ENCODE measurements at regions not wholly inside any gene's neighbourhood (a gene's known extent, or its start where the extent isn't known, plus 50 kb on each side); places are given as distances from the start of the nearest gene placed in this dataset.
A peak's percentile ranks its signal among the peaks of the same experiment; 100 is the strongest.

- Histone ChIP-seq H3K27ac (no peak overlapping the region), H3K27me3 (ENCODE audit: insufficient read depth, low read depth) (no peaks in the 10 kb centered on the region), H3K9me2 (ENCODE audit: insufficient read depth) (no peaks in the 10 kb centered on the region), H3K9me3 (ENCODE audit: insufficient read depth, low read depth) (no peaks in the 10 kb centered on the region; the same call in 1 of the 2 replicates), H2AFZ (no peak overlapping the region), H4K20me1 (ENCODE audit: insufficient read depth) (no peaks in the 10 kb centered on the region), H3F3A (ENCODE audit: insufficient read depth, low read depth) (no peaks in the 10 kb centered on the region), H3K36me3 (ENCODE audit: low read depth) (no peaks in the 10 kb centered on the region), H3K4me3 (no peak overlapping the region), H3K4me1 (replicated peaks; ENCODE audit: insufficient read depth) (no peaks in the 10 kb centered on the region), H3K79me2 (ENCODE audit: low read depth) (no peaks in the 10 kb centered on the region), H3K4me2 (no peak overlapping the region)
- DNase-seq, result no peak
- no peak for TF ChIP-seq EZH2 (IDR thresholded peaks at IDR 0.05; ENCODE audit: low read depth)
- no peak for TF ChIP-seq CTCF (conservative IDR thresholded peaks at IDR 0.05)
- intact Hi-C loops (cut with micrococcal nuclease; ENCODE audit: unreplicated experiment), result no loop called here
- POLR2A ChIA-PET (ENCODE audit: unreplicated experiment), result no interaction called here
- no TSS peak for BruUV-seq (replicated peaks)
- CTCF ChIA-PET, result no interaction called here
Observed at GRCh38 chr20:24896984-24897383, 52.1 kb upstream of the CST7 start.

DNA sequence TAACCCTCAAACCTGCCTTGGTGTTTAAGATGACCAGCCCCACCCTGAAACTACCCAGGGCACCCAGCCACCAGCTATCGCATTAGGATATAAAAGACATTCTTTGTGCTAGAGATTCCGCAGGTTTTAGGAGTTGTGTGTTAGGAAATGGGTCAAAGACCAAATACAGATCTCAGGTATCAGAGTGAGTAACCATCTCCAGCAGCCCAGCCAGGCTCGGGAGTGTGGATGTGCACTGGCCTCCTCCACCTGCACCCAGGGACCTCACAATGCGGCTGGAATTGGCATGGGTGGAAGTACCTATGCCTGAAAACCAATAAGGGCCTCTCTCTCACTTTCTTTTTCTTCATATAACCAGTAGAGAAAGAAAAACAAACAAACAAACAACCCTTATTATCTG is 51.1 kb upstream of the CST7 start:
- H3F3A ChIP-seq (ENCODE audit: insufficient read depth, low read depth), result no peaks in the 10 kb centered on the region
- no peaks in the 10 kb centered on the region for H3K79me2 ChIP-seq (ENCODE audit: low read depth)
- BruUV-seq (replicated peaks), result no TSS peak
- ChIA-PET POLR2A (ENCODE audit: unreplicated experiment) (no interaction called here), CTCF (no interaction called here)
- no peak overlapping the region for H3K4me2 ChIP-seq
- no peak overlapping the region for H2AFZ ChIP-seq
- no peaks in the 10 kb centered on the region; the same call in 1 of the 2 replicates for H3K9me3 ChIP-seq (ENCODE audit: insufficient read depth, low read depth)
- no peaks in the 10 kb centered on the region for H3K9me2 ChIP-seq (ENCODE audit: insufficient read depth)
- H3K27me3 ChIP-seq (ENCODE audit: insufficient read depth, low read depth), result no peaks in the 10 kb centered on the region
- H3K27ac ChIP-seq, result no peak overlapping the region
- no peaks in the 10 kb centered on the region for H4K20me1 ChIP-seq (ENCODE audit: insufficient read depth)
- DNase-seq, result peak in 1 of 2 experiments; percentile 39
- intact Hi-C loops (cut with micrococcal nuclease; ENCODE audit: unreplicated experiment), result no loop called here
- no peak overlapping the region for H3K4me3 ChIP-seq
- no peaks in the 10 kb centered on the region for H3K36me3 ChIP-seq (ENCODE audit: low read depth)
- TF ChIP-seq EZH2 (IDR thresholded peaks at IDR 0.05; ENCODE audit: low read depth) (no peak), CTCF (conservative IDR thresholded peaks at IDR 0.05) (no peak)
- no peaks in the 10 kb centered on the region for H3K4me1 ChIP-seq (replicated peaks; ENCODE audit: insufficient read depth)

GRCh38 chr20:24899153-24899552 is 49.9 kb upstream of the CST7 start:
- H3K4me2 ChIP-seq, result no peak overlapping the region
- no peaks in the 10 kb centered on the region for H3K4me1 ChIP-seq (replicated peaks; ENCODE audit: insufficient read depth)
- intact Hi-C loops (cut with micrococcal nuclease; ENCODE audit: unreplicated experiment), result no loop called here
- no peaks in the 10 kb centered on the region for H3K27me3 ChIP-seq (ENCODE audit: insufficient read depth, low read depth)
- no peak overlapping the region for H2AFZ ChIP-seq
- no peaks in the 10 kb centered on the region for H3F3A ChIP-seq (ENCODE audit: insufficient read depth, low read depth)
- no peak for TF ChIP-seq CTCF (conservative IDR thresholded peaks at IDR 0.05)
- TF ChIP-seq EZH2 (IDR thresholded peaks at IDR 0.05; ENCODE audit: low read depth), result no peak
- DNase-seq, result no peak
- ChIA-PET CTCF (no interaction called here), POLR2A (ENCODE audit: unreplicated experiment) (no interaction called here)
- no peak overlapping the region for H3K4me3 ChIP-seq
- no TSS peak for BruUV-seq (replicated peaks)
- no peaks in the 10 kb centered on the region for H3K79me2 ChIP-seq (ENCODE audit: low read depth)
- H4K20me1 ChIP-seq (ENCODE audit: insufficient read depth), result no peaks in the 10 kb centered on the region
- H3K9me3 ChIP-seq (ENCODE audit: insufficient read depth, low read depth), result no peaks in the 10 kb centered on the region; the same call in 1 of the 2 replicates
- no peaks in the 10 kb centered on the region for H3K9me2 ChIP-seq (ENCODE audit: insufficient read depth)
- H3K36me3 ChIP-seq (ENCODE audit: low read depth), result no peaks in the 10 kb centered on the region
- H3K27ac ChIP-seq, result no peak overlapping the region

Data from PC-9 (cell line).